Heart right ventricle (tissue), 16 donors: ENCODE measurements at regions not wholly inside any gene's neighbourhood (a gene's known extent, or its start where the extent isn't known, plus 50 kb on each side); places are given as distances from the start of the nearest gene placed in this dataset.

ENCODE experiments used
- ATAC-seq, 8 donors: fragments of 200-7000 bp; cut with Tn5 transposase; one replicate each; pipeline ENCODE4 v1.9.1; 2020; ENCODE audit warnings: mild to moderate bottlenecking in 8 of 8, moderate library complexity in 8 of 8, moderate number of reproducible peaks in 1 of 8
- DNase-seq, 2 donors: peaks; one replicate each; pipeline ENCODE4 v3.0.0-alpha.2; 2020
- H3K27ac ChIP-seq, 10 donors: fragments of 200-600 bp; sonication (generic) in 2 of 10; one replicate each; pipeline versions ENCODE4 v1.5.0 to v1.8.0; 2020 to 2022; ENCODE audit warnings: mild to moderate bottlenecking in 3 of 10
- H3K27me3 ChIP-seq, 7 donors: fragments of 200-600 bp; one replicate each; pipeline ENCODE4 v1.8.0; 2021 to 2022; ENCODE audit warnings: mild to moderate bottlenecking in 2 of 7
- H3K36me3 ChIP-seq, 9 donors: fragments of 200-600 bp; sonication (generic) in 1 of 9; one replicate each; pipeline versions ENCODE4 v1.5.0 to v1.8.0; 2020 to 2022; ENCODE audit warnings: mild to moderate bottlenecking in 2 of 9
- H3K4me1 ChIP-seq, 9 donors: fragments of 200-600 bp; sonication (generic) in 1 of 9; one replicate each; pipeline versions ENCODE4 v1.5.0 to v1.8.0; 2020 to 2022; ENCODE audit warnings: mild to moderate bottlenecking in 4 of 9
- H3K4me3 ChIP-seq, 10 donors: fragments of 200-600 bp; sonication (generic) in 2 of 10; one replicate each; pipeline versions ENCODE4 v1.5.0 to v1.8.0; 2020 to 2022; ENCODE audit warnings: mild to moderate bottlenecking in 7 of 10, moderate library complexity in 2 of 10
- H3K9me3 ChIP-seq, 11 donors: fragments of 200-600 bp in 10 of 11; sonication (generic) in 2 of 11; one replicate each; pipeline versions ENCODE4 v1.5.0 to v1.8.0; 2013 to 2022; ENCODE audit warnings: mild to moderate bottlenecking in 2 of 11, control low read depth in 1 of 11, moderate library complexity in 1 of 11
- WGBS, 2 donors: extraction: QIAGEN DNeasy Blood & Tissue Kit; methylation state at CpG; one replicate each; pipeline ENCODE4 v1.1.7; 2013; ENCODE audit warnings: inconsistent platforms in 1 of 2; 5-methylcytosine and 5-hydroxymethylcytosine counted together
- intact Hi-C, 10 donors: fragments of 100-400 bp; cut with DNase I; formaldehyde crosslinking; loops; one replicate each; pipeline versions ENCODE4 v1.11.1 to v1.14.2; 2022
- TF ChIP-seq, protein P1 (sequence below), 9 donors: fragments of 200-600 bp; sonication (generic) in 2 of 9; IDR thresholded peaks; one replicate each; pipeline versions ENCODE4 v1.5.0 to v1.8.0; 2021 to 2022; ENCODE audit warnings: antibody characterized with exemption in 9 of 9, mild to moderate bottlenecking in 5 of 9, moderate library complexity in 1 of 9
- donor health status: Arrhythmogenic right ventricular cardiomyopathy.
- donor health status: ischemic (EF 13 %, LVEDD 7.1; RV severe dilation, severe dysfunction).
- donor health status: healthy with polysubstance abuse.
- donor health status: DM: no; HTN: yes; CAD: no.
- donor health status: DM: no; HTN: no; CAD: no.
- donor health status: ischemic (EF 25% LVEDD 6.9; RV normal size, moderate dysfunction).
- donor health status: ischemic (EF 25% LVEDD 5.7; RV mildly dilated, moderate dysfunction).
- donor health status: healthy.
- donor health status: DM: yes; HTN: yes; CAD: no.
- donor health status: Ischemic cardiomyopathy.
- donor health status: ischemic (EF 35%, LVEDD 5.7; RV mildly dilated, moderate dysfunction).
- donor health status: nonischemic (EF 11% LVEDD 7.7; RV severe dilation, severe dysfunction).
- donor health status: DM: yes; HTN: yes; CAD: no.
- donor health status: PGD.
- donor health status: ischemic (EF 29% LVEDD 5.4; RV normal size, mild dysfunction).
- donor health status: nonischemic (EF 23%, LVEDD 6.1; RV moderate dilation, normal function).

DNA sequence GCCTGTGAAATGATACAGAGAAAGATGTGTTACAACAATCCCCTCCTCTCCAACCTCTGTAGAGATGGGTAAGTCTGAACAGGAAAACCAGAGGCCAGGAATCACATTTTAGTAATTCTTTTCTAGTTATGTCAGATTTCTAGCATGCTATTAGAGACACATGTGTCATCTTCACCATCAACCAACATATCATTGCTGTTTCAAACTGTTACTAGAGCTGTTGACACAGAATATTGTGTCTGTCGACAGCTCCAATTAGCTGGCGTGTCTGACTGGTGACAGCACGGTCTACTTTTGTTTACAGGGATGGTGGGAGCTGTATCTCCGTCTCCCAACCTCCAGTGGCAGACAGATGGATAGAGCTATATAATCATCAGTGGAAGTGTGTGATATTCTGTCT is 393.2 kb downstream of the SOX2 start:
- H3K27ac ChIP-seq = no peak overlapping the region
- 24 to 28% methylated on average over 4 of the region's 4 CpGs for WGBS, 2 donors
- H3K9me3 ChIP-seq = peaks cover 0 to 39% (median 8%) of the 10 kb centered on the region in 11 donors
- no peaks in the 10 kb centered on the region for H3K27me3 ChIP-seq
- no peak overlapping the region for H3K4me3 ChIP-seq
- no peak for ATAC-seq
- DNase-seq = no peak
- no peaks in the 10 kb centered on the region for H3K4me1 ChIP-seq
- no peaks in the 10 kb centered on the region for H3K36me3 ChIP-seq
- TF ChIP-seq, protein P1, sequence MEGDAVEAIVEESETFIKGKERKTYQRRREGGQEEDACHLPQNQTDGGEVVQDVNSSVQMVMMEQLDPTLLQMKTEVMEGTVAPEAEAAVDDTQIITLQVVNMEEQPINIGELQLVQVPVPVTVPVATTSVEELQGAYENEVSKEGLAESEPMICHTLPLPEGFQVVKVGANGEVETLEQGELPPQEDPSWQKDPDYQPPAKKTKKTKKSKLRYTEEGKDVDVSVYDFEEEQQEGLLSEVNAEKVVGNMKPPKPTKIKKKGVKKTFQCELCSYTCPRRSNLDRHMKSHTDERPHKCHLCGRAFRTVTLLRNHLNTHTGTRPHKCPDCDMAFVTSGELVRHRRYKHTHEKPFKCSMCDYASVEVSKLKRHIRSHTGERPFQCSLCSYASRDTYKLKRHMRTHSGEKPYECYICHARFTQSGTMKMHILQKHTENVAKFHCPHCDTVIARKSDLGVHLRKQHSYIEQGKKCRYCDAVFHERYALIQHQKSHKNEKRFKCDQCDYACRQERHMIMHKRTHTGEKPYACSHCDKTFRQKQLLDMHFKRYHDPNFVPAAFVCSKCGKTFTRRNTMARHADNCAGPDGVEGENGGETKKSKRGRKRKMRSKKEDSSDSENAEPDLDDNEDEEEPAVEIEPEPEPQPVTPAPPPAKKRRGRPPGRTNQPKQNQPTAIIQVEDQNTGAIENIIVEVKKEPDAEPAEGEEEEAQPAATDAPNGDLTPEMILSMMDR (IDR thresholded peaks at IDR 0.05) = no peak
- intact Hi-C loops = no loop called here

DNA sequence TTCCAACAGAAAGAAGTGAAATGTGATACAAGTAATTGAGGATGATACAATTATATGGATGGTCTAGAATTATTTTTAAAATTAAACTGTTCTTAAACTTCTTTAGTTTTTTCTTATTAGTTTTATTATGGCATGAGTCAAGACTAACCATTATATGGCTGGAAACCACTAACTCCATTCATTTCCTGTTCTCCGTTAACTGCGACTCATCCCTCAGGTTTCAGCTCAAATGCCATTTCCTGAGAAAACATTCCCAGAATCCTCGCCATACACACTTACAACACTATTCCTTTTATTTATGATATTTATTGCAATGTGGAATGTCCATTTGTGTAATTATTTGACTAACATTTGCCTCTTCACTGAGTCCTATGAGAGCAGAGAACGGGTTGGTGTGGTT is 394.1 kb downstream of the SOX2 start:
- Histone ChIP-seq H3K9me3 (peaks cover 0 to 35% (median 4%) of the 10 kb centered on the region in 11 donors), H3K27ac (no peak overlapping the region), H3K36me3 (no peaks in the 10 kb centered on the region), H3K27me3 (no peaks in the 10 kb centered on the region), H3K4me3 (no peak overlapping the region), H3K4me1 (no peaks in the 10 kb centered on the region)
- ATAC-seq = no peak
- DNase-seq = no peak
- WGBS, 2 donors = 78 to 81% methylated on average over 4 of the region's 4 CpGs
- TF ChIP-seq, protein P1 (IDR thresholded peaks at IDR 0.05) = no peak
- intact Hi-C loops = no loop called here

DNA sequence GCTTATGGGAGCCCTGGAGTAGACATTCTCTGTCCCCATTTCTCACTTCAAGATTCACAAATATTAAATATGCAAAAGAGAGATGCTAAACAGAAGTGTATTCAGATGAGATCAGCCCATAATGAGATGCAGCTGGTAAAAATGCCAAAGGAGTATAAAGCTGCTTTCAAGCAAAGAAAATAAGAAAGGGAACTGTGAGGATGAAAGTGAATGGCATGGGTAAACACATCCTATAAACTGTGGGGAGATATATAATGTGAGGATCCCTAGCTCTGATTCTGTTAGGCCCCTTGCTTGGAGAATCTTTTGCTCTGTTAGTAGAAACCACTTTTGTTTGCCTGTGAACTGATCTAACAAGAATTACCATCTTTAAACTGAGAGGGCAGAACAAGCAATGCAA is 396.6 kb downstream of the SOX2 start:
- H3K4me3 ChIP-seq = no peak overlapping the region
- TF ChIP-seq, protein P1 (IDR thresholded peaks at IDR 0.05) = no peak
- DNase-seq = no peak
- H3K27ac ChIP-seq = no peak overlapping the region
- peaks cover 0 to 25% (median 0%) of the 10 kb centered on the region in 11 donors for H3K9me3 ChIP-seq
- H3K4me1 ChIP-seq = no peaks in the 10 kb centered on the region
- no peaks in the 10 kb centered on the region for H3K27me3 ChIP-seq
- H3K36me3 ChIP-seq = no peaks in the 10 kb centered on the region
- intact Hi-C loops = no loop called here
- ATAC-seq = no peak

DNA sequence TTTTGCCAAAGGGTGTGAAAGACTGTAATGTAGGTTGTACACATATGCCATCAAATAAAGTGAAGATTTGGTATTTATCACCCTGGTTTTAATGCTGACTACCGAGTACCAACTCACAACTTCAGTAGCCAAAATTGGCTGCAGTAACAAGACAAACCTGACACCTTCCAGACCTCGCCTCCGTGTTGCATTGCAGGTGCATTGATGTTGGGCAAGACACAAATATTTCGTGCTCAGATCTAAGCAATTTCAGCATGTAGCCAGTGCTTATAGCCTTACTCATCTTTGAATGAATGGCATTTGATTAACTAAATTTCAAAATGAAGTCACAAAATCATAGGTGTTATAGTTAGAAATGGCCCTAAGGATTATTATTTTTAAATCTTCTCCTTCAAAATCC is 400.2 kb downstream of the SOX2 start:
- intact Hi-C loops = no loop called here
- DNase-seq (no peak), ATAC-seq (no peak)
- peaks cover 0 to 25% (median 0%) of the 10 kb centered on the region in 11 donors for H3K9me3 ChIP-seq
- no peaks in the 10 kb centered on the region for H3K27me3 ChIP-seq
- H3K4me3 ChIP-seq = no peak overlapping the region
- H3K4me1 ChIP-seq = no peaks in the 10 kb centered on the region
- no peaks in the 10 kb centered on the region for H3K36me3 ChIP-seq
- TF ChIP-seq, protein P1 (IDR thresholded peaks at IDR 0.05) = no peak
- WGBS, 2 donors = 71% methylated on average over 4 of the region's 4 CpGs
- no peak overlapping the region for H3K27ac ChIP-seq
